GM12891 (cell line): ENCODE measurements at regions not wholly inside any gene's neighbourhood (a gene's known extent, or its start where the extent isn't known, plus 50 kb on each side); places are given as distances from the start of the nearest gene placed in this dataset.

Experiments used
- POLR2A ChIP-seq: IDR thresholded peaks from 2 replicates; pipeline ENCODE4 v1.6.1; 2011; ENCODE audit warnings: low read depth, low read length, control low read depth
- POLR2AphosphoS5 ChIP-seq: IDR thresholded peaks from 2 replicates; pipeline ENCODE4 v1.6.1; 2011; ENCODE audit warnings: low read depth, low read length, control low read depth
- SPI1 ChIP-seq: IDR thresholded peaks from 2 replicates; pipeline ENCODE4 v1.6.1; 2011; ENCODE audit warnings: low read depth, low read length, control low read depth
- TAF1 ChIP-seq: IDR thresholded peaks from 2 replicates; pipeline ENCODE4 v1.6.1; 2011; ENCODE audit warnings: low read depth, low read length, control low read depth

- no peak for TF ChIP-seq POLR2AphosphoS5
- TF ChIP-seq SPI1: no peak
- no peak for TF ChIP-seq POLR2A
- no peak for TF ChIP-seq TAF1
These were observed 237.8 kb upstream of the ADGRL2 start for GRCh38 chr1:81562934-81563333.
